ENCODE measurements at regions not wholly inside any gene's neighbourhood (a gene's known extent, or its start where the extent isn't known, plus 50 kb on each side); places are given as distances from the start of the nearest gene placed in this dataset.

DNA sequence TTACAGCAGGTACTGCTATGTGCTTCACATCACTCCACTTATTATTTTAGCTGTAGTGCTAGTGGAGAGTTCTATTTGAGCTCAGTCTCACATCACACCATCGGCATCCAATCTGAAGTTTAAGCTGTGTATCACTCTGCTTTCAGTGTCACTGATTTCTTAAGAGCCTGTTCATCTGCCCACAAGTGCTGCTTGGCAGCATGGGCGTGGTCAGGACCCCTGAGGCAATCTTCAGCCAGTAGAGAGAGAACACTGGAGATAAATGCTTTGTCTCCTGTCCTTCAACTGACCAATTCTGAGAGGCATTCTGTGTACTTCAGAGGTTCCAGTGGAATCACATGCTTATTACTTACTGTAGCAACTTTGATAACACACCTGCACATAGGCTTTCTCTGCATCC lies 728.8 kb downstream of the RPS29 start:
- Mint-ChIP-seq H3K27me3 (no peaks in the 10 kb centered on the region), H3K27ac (no peak overlapping the region), H3K9me3 (peaks cover 0 to 6% (median 0%) of the 10 kb centered on the region in 3 donors), H3K36me3 (no peaks in the 10 kb centered on the region), H3K4me3 (no peak overlapping the region), H3K4me1 (no peaks in the 10 kb centered on the region)
- 25% methylated on average over 1 of the region's 2 CpGs for WGBS (ENCODE audit: insufficient coverage)
- ATAC-seq (replicated peaks in 1 of 4) (no peak), DNase-seq (no peak)
- Histone ChIP-seq H3K27ac (ENCODE audit: low read length) (no peak overlapping the region), H3K4me1 (ENCODE audit: control insufficient read depth in 1 of 2, extremely low read depth in 1 of 2, insufficient read depth in 2 of 2, low read length in 2 of 2) (no peaks in the 10 kb centered on the region), H3K27me3 (replicated peaks in 1 of 2; ENCODE audit: control insufficient read depth in 2 of 2, extremely low read depth in 1 of 2, insufficient read depth in 2 of 2, low read length in 1 of 2) (no peaks in the 10 kb centered on the region), H3K36me3 (ENCODE audit: control insufficient read depth in 2 of 2, extremely low read depth in 1 of 2, insufficient read depth in 1 of 2, low read length in 1 of 2) (no peaks in the 10 kb centered on the region), H3K4me3 (ENCODE audit: control insufficient read depth in 1 of 2, extremely low read depth in 1 of 2, low read length in 1 of 2) (no peak overlapping the region), H3K9me3 (no peaks in the 10 kb centered on the region)
- ChIA-PET POLR2A (no interaction called here), CTCF (no interaction called here)

DNA sequence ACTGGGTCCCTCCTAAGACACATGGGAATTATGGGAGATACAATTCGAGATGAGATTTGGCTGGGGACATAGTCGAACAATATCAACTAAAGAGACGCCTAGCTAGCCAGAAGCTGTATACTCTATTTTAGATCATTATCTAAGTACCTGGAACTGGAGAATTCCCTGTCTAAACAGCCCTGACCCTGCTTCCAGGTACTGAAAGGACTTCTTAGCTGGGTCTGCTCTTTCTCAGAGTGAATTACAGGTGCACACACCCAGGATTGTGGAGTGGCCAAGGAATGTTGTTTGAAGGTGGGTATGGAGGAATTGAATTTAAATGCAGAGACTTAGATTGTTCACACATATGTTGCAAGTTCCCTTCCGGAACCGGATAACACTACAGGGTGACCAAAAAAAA lies 733.0 kb downstream of the RPS29 start:
- ATAC-seq (replicated peaks in 1 of 4) (no peak), DNase-seq (no peak)
- Histone ChIP-seq H3K4me3 (ENCODE audit: control insufficient read depth in 1 of 2, extremely low read depth in 1 of 2, low read length in 1 of 2) (no peak overlapping the region), H3K36me3 (ENCODE audit: control insufficient read depth in 2 of 2, extremely low read depth in 1 of 2, insufficient read depth in 1 of 2, low read length in 1 of 2) (no peaks in the 10 kb centered on the region), H3K4me1 (ENCODE audit: control insufficient read depth in 1 of 2, extremely low read depth in 1 of 2, insufficient read depth in 2 of 2, low read length in 2 of 2) (no peaks in the 10 kb centered on the region), H3K27me3 (replicated peaks in 1 of 2; ENCODE audit: control insufficient read depth in 2 of 2, extremely low read depth in 1 of 2, insufficient read depth in 2 of 2, low read length in 1 of 2) (no peaks in the 10 kb centered on the region), H3K9me3 (no peaks in the 10 kb centered on the region), H3K27ac (ENCODE audit: low read length) (no peak overlapping the region)
- H3K9me3 Mint-ChIP-seq: peaks cover 0 to 11% (median 0%) of the 10 kb centered on the region in 3 donors
- CTCF ChIA-PET: no interaction called here
- no peaks in the 10 kb centered on the region for H3K36me3 Mint-ChIP-seq
- H3K27ac Mint-ChIP-seq: no peak overlapping the region
- no peak overlapping the region for H3K4me3 Mint-ChIP-seq
- WGBS (ENCODE audit: insufficient coverage): no CpG with 5 or more reads among the region's 5 CpGs
- POLR2A ChIA-PET: no interaction called here
- no peaks in the 10 kb centered on the region for H3K27me3 Mint-ChIP-seq
- no peaks in the 10 kb centered on the region for H3K4me1 Mint-ChIP-seq

DNA sequence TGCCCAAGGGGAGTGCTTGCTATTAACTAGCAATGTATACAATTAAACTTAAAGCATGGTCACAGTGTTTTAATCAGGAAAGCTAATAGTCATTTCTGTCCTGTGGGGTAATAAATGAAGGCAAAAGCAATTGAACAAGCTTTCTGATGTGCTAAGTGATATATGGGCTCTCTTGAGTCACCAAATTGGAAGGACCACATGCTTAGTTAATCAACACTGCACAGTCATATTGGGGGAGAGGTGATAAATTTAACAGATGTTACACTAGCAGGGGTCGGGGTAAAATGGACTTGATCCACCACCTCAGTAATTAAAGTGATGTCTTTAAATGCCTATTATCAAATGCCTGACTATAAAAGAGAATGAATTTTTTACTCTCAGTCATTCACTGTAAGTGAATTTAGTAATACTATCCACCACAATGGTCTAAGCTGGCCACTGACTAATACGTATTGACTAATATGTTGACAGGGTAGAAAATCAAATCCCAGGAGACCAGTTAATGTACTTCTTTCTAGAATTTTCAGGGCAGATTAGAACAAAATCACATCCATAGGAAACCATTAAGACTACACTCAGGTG lies 736.3 kb downstream of the RPS29 start:
- no peaks in the 10 kb centered on the region for H3K9me3 ChIP-seq
- DNase-seq (no peak), ATAC-seq (replicated peaks in 1 of 4) (no peak)
- no peaks in the 10 kb centered on the region for H3K4me1 ChIP-seq (ENCODE audit: control insufficient read depth in 1 of 2, extremely low read depth in 1 of 2, insufficient read depth in 2 of 2, low read length in 2 of 2)
- Mint-ChIP-seq H3K4me3 (no peak overlapping the region), H3K36me3 (no peaks in the 10 kb centered on the region), H3K9me3 (peaks cover 3 to 9% (median 5%) of the 10 kb centered on the region in 3 donors), H3K4me1 (no peaks in the 10 kb centered on the region), H3K27me3 (no peaks in the 10 kb centered on the region), H3K27ac (no peak overlapping the region)
- POLR2A ChIA-PET: no interaction called here
- no peaks in the 10 kb centered on the region for H3K36me3 ChIP-seq (ENCODE audit: control insufficient read depth in 2 of 2, extremely low read depth in 1 of 2, insufficient read depth in 1 of 2, low read length in 1 of 2)
- no CpG with 5 or more reads among the region's 2 CpGs for WGBS (ENCODE audit: insufficient coverage)
- no peak overlapping the region for H3K4me3 ChIP-seq (ENCODE audit: control insufficient read depth in 1 of 2, extremely low read depth in 1 of 2, low read length in 1 of 2)
- H3K27ac ChIP-seq (ENCODE audit: low read length): no peak overlapping the region
- CTCF ChIA-PET: no interaction called here
- no peaks in the 10 kb centered on the region for H3K27me3 ChIP-seq (replicated peaks in 1 of 2; ENCODE audit: control insufficient read depth in 2 of 2, extremely low read depth in 1 of 2, insufficient read depth in 2 of 2, low read length in 1 of 2)

DNA sequence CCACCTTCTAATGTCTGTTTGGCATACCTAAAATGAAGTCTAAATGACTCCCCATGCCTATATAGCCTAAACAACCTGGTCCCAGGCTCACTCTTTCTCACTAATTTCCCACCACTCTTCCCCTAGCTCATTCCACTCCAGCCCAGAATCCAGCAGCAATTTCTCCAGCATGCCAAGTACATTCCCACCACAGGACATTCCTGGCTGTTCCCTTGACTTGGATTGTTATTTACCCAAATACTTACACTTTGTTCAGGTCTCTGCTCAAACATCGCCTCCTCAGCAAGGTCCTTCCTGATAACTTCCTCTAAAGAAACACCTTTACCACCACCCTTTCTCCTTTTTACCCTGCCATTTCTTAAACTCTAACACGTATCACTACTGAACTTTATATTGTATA lies 743.4 kb downstream of the RPS29 start:
- no peak overlapping the region for H3K27ac ChIP-seq (ENCODE audit: low read length)
- no peak overlapping the region for H3K4me3 ChIP-seq (ENCODE audit: control insufficient read depth in 1 of 2, extremely low read depth in 1 of 2, low read length in 1 of 2)
- no peak for DNase-seq
- no peak for ATAC-seq (replicated peaks in 1 of 4)
- CTCF ChIA-PET: no interaction called here
- H3K27me3 ChIP-seq (replicated peaks in 1 of 2; ENCODE audit: control insufficient read depth in 2 of 2, extremely low read depth in 1 of 2, insufficient read depth in 2 of 2, low read length in 1 of 2): no peaks in the 10 kb centered on the region
- H3K36me3 Mint-ChIP-seq: no peaks in the 10 kb centered on the region
- no peaks in the 10 kb centered on the region for H3K27me3 Mint-ChIP-seq
- WGBS (ENCODE audit: insufficient coverage): no CpG with 5 or more reads among the region's 2 CpGs
- no peak overlapping the region for H3K4me3 Mint-ChIP-seq
- H3K4me1 Mint-ChIP-seq: no peaks in the 10 kb centered on the region
- no peaks in the 10 kb centered on the region for H3K36me3 ChIP-seq (ENCODE audit: control insufficient read depth in 2 of 2, extremely low read depth in 1 of 2, insufficient read depth in 1 of 2, low read length in 1 of 2)
- peaks cover 3 to 6% (median 3%) of the 10 kb centered on the region in 3 donors for H3K9me3 Mint-ChIP-seq
- H3K9me3 ChIP-seq: no peaks in the 10 kb centered on the region
- no peaks in the 10 kb centered on the region for H3K4me1 ChIP-seq (ENCODE audit: control insufficient read depth in 1 of 2, extremely low read depth in 1 of 2, insufficient read depth in 2 of 2, low read length in 2 of 2)
- no peak overlapping the region for H3K27ac Mint-ChIP-seq
- POLR2A ChIA-PET: no interaction called here

DNA sequence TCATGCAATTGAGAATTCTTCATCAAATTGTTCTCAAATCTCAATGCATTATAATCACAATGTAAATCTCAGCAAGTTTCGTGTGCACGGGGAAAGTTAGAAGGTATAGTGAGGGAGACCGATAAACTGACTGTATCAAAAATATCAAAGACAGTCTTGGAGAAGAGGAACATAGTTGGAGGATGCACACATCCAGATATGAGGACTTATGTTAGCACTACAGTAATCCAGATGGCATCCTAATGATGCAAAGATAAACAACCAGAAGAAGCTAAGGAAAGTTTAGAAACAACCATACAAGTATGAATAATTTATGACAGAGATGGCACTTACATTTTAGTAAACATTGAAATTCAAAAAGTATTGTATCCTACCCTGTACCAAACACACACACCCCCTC lies 760.1 kb downstream of the RPS29 start:
- Mint-ChIP-seq H3K27me3 (no peaks in the 10 kb centered on the region), H3K4me1 (no peaks in the 10 kb centered on the region), H3K9me3 (peaks cover 2 to 7% (median 5%) of the 10 kb centered on the region in 3 donors), H3K27ac (no peak overlapping the region), H3K36me3 (no peaks in the 10 kb centered on the region), H3K4me3 (no peak overlapping the region)
- H3K4me1 ChIP-seq (ENCODE audit: control insufficient read depth in 1 of 2, extremely low read depth in 1 of 2, insufficient read depth in 2 of 2, low read length in 2 of 2): no peaks in the 10 kb centered on the region
- DNase-seq (no peak), ATAC-seq (replicated peaks in 1 of 4) (no peak)
- no peak overlapping the region for H3K27ac ChIP-seq (ENCODE audit: low read length)
- no peak overlapping the region for H3K4me3 ChIP-seq (ENCODE audit: control insufficient read depth in 1 of 2, extremely low read depth in 1 of 2, low read length in 1 of 2)
- H3K9me3 ChIP-seq: no peaks in the 10 kb centered on the region
- no peaks in the 10 kb centered on the region for H3K27me3 ChIP-seq (replicated peaks in 1 of 2; ENCODE audit: control insufficient read depth in 2 of 2, extremely low read depth in 1 of 2, insufficient read depth in 2 of 2, low read length in 1 of 2)
- ChIA-PET CTCF (no interaction called here), POLR2A (no interaction called here)
- H3K36me3 ChIP-seq (ENCODE audit: control insufficient read depth in 2 of 2, extremely low read depth in 1 of 2, insufficient read depth in 1 of 2, low read length in 1 of 2): no peaks in the 10 kb centered on the region
- no CpG with 5 or more reads among the region's 3 CpGs for WGBS (ENCODE audit: insufficient coverage)

DNA sequence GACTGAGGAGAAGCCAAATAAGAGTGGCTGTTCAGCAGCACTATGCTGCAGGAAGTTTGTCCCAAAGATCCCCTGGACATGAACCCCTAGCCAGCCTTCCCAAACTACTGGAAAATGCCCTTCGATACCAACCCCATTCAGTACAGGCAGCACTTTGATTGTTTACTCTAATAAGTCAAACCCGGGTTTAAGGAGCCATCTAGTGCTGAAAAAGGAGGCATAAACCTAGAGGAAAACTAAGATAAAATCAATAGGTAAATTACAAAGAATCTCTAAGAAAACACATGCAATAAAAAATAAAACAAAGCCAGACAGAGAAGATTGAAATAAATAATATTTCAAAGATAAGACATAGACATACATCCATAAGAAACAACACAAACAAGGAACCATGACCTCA lies 771.6 kb downstream of the RPS29 start:
- POLR2A ChIA-PET: no interaction called here
- Mint-ChIP-seq H3K27ac (no peak overlapping the region), H3K4me3 (no peak overlapping the region), H3K27me3 (no peaks in the 10 kb centered on the region), H3K9me3 (peaks cover 0 to 6% (median 4%) of the 10 kb centered on the region in 3 donors), H3K4me1 (no peaks in the 10 kb centered on the region), H3K36me3 (no peaks in the 10 kb centered on the region)
- Histone ChIP-seq H3K36me3 (ENCODE audit: control insufficient read depth in 2 of 2, extremely low read depth in 1 of 2, insufficient read depth in 1 of 2, low read length in 1 of 2) (no peaks in the 10 kb centered on the region), H3K27ac (ENCODE audit: low read length) (no peak overlapping the region), H3K4me1 (ENCODE audit: control insufficient read depth in 1 of 2, extremely low read depth in 1 of 2, insufficient read depth in 2 of 2, low read length in 2 of 2) (no peaks in the 10 kb centered on the region), H3K9me3 (no peaks in the 10 kb centered on the region), H3K27me3 (replicated peaks in 1 of 2; ENCODE audit: control insufficient read depth in 2 of 2, extremely low read depth in 1 of 2, insufficient read depth in 2 of 2, low read length in 1 of 2) (no peaks in the 10 kb centered on the region), H3K4me3 (ENCODE audit: control insufficient read depth in 1 of 2, extremely low read depth in 1 of 2, low read length in 1 of 2) (no peak overlapping the region)
- CTCF ChIA-PET: no interaction called here
- WGBS (ENCODE audit: insufficient coverage): no CpG with 5 or more reads among the region's 2 CpGs
- ATAC-seq (replicated peaks in 1 of 4): no peak
- no peak for DNase-seq

DNA sequence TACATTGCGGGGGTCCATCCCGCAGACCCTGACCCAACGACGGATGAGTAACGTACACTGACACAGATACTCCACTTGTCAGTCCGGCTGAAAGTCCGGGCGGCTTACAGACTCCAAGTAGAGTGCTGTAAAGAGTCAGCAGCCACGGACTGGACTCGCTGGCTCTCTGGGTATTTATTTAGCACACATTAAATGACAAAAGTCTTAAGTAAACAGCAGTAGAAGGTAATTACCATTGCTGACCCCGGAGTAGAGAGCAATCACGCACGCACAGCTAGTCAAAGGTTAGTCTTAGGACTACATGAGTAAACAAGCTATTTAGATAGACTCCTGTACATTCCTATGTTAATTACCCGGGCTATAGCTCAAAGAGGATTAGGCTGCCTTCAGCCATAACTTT lies 780.9 kb downstream of the RPS29 start:
- Mint-ChIP-seq H3K9me3 (peaks cover 3 to 21% (median 16%) of the 10 kb centered on the region in 3 donors), H3K4me1 (no peaks in the 10 kb centered on the region), H3K36me3 (no peaks in the 10 kb centered on the region), H3K27me3 (no peaks in the 10 kb centered on the region), H3K27ac (no peak overlapping the region), H3K4me3 (no peak overlapping the region)
- Histone ChIP-seq H3K9me3 (no peaks in the 10 kb centered on the region), H3K27ac (ENCODE audit: low read length) (no peak overlapping the region), H3K4me1 (ENCODE audit: control insufficient read depth in 1 of 2, extremely low read depth in 1 of 2, insufficient read depth in 2 of 2, low read length in 2 of 2) (no peaks in the 10 kb centered on the region), H3K27me3 (replicated peaks in 1 of 2; ENCODE audit: control insufficient read depth in 2 of 2, extremely low read depth in 1 of 2, insufficient read depth in 2 of 2, low read length in 1 of 2) (no peaks in the 10 kb centered on the region), H3K36me3 (ENCODE audit: control insufficient read depth in 2 of 2, extremely low read depth in 1 of 2, insufficient read depth in 1 of 2, low read length in 1 of 2) (no peaks in the 10 kb centered on the region), H3K4me3 (ENCODE audit: control insufficient read depth in 1 of 2, extremely low read depth in 1 of 2, low read length in 1 of 2) (no peak overlapping the region)
- CTCF ChIA-PET: no interaction called here
- ATAC-seq (replicated peaks in 1 of 4) (no peak), DNase-seq (no peak)
- POLR2A ChIA-PET: no interaction called here
- WGBS (ENCODE audit: insufficient coverage): 63% methylated on average over 10 of the region's 14 CpGs
